Adrenal gland (tissue), 5 donors: ENCODE measurements at regions not wholly inside any gene's neighbourhood (a gene's known extent, or its start where the extent isn't known, plus 50 kb on each side); places are given as distances from the start of the nearest gene placed in this dataset.

ENCODE experiments used
- POLR2A ChIP-seq, 2 donors: fragments of 450-650 bp; IDR thresholded peaks; one replicate each; pipeline ENCODE4 v1.6.1; 2017; ENCODE audit warnings: antibody characterized with exemption in 2 of 2, mild to moderate bottlenecking in 2 of 2, moderate library complexity in 1 of 2
- TF ChIP-seq, protein P1 (sequence below), 6 experiments: fragments of 450-650 bp in 4 of 6; fragments of 200-600 bp in 2 of 6; sonication (generic) in 1 of 6; IDR thresholded peaks; 1 replicate in 5 of 6; 2 replicates in 1 of 6; pipeline versions ENCODE4 v1.5.1 to v1.8.0; 2016 to 2021; ENCODE audit warnings: antibody characterized with exemption in 6 of 6, mild to moderate bottlenecking in 2 of 6, moderate library complexity in 1 of 6
- donor health status: DM: no; HTN: no; CAD: no.

DNA sequence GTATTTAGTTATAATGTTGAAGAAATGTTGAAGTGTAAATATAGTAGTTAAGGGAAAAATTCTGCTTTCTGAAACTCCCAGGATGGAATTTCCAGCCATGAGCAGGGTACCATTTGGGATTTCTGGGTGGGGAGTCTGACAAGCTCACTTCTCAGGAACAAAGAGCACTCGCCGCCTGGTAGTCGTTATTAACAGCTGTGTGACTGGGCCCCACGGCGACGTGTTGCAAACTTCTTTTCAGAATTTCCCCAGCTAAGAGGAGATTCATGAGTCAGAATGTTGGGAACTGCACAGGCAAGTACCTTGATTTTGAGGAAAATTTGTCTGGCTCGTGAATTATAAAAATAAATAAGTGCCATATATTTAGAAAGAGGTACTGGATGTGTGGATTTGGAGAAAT is 103.7 kb downstream of the LACC1 start:
- TF ChIP-seq, protein P1, sequence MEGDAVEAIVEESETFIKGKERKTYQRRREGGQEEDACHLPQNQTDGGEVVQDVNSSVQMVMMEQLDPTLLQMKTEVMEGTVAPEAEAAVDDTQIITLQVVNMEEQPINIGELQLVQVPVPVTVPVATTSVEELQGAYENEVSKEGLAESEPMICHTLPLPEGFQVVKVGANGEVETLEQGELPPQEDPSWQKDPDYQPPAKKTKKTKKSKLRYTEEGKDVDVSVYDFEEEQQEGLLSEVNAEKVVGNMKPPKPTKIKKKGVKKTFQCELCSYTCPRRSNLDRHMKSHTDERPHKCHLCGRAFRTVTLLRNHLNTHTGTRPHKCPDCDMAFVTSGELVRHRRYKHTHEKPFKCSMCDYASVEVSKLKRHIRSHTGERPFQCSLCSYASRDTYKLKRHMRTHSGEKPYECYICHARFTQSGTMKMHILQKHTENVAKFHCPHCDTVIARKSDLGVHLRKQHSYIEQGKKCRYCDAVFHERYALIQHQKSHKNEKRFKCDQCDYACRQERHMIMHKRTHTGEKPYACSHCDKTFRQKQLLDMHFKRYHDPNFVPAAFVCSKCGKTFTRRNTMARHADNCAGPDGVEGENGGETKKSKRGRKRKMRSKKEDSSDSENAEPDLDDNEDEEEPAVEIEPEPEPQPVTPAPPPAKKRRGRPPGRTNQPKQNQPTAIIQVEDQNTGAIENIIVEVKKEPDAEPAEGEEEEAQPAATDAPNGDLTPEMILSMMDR (IDR thresholded peaks at IDR 0.05), result no peak
- no peak for TF ChIP-seq POLR2A (IDR thresholded peaks at IDR 0.05)
